ENCODE measurements at regions not wholly inside any gene's neighbourhood (a gene's known extent, or its start where the extent isn't known, plus 50 kb on each side); places are given as distances from the start of the nearest gene placed in this dataset.

DNA sequence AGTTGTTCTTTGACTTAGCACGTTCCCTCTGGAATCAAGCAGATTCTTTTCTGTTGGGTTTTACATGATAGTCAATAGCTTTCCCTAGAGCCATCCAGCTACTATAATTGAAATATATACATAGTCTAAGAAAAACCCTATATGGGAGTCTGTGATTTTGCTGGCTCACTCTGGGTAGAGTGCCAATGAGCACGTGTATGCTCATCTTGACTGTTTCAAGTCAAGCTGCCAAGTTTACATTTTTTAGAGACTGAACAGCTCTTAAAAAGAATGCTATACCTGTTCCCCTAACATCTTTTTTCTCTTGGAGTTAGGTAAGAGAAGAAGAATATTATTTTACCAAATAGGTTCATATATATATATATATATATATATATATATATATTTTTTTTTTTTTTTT lies 182.8 kb upstream of the NRIP1 start:
- no peak for DNase-seq

- no peak for DNase-seq
These were observed 184.6 kb upstream of the NRIP1 start for GRCh38 chr21:15249285-15249993.

DNA sequence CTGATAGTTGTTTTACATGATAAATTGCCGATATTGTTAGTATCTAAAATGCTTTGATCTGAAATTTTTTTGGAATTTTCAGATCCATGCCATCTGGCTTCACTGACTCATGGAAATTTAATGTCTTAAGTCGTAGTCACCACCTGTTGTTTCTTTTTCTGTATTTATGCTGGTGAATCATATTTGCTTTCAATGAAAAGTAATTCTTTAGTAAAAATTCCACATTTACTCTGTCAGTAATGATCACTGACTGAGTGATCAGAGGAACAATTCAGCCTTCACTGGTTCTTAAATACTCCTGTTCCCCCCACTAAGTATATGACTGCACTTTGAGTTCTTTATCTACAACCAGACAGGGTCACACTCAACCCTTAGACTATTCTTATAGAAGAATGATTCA lies 185.6 kb upstream of the NRIP1 start:
- DNase-seq = no peak

DNA sequence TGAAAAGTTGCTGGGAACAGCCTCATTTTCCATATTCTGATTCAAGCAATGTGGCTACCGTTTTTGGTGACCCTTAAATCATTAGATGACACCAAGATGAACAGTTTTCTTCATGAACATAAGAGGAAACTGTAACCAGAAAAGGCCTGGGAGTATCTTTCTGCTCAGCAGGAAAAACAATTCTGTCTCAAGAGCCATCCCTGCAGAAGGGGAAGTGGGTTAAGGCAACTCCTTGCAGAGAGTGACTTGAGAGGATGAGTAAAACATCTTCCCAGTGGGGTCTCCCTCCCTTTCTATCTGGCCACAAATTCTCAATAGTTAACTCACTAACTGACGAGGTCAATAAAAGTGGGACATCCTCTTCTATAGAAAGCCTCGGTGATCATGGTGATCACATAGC lies 187.6 kb upstream of the NRIP1 start:
- no peak for DNase-seq

DNA sequence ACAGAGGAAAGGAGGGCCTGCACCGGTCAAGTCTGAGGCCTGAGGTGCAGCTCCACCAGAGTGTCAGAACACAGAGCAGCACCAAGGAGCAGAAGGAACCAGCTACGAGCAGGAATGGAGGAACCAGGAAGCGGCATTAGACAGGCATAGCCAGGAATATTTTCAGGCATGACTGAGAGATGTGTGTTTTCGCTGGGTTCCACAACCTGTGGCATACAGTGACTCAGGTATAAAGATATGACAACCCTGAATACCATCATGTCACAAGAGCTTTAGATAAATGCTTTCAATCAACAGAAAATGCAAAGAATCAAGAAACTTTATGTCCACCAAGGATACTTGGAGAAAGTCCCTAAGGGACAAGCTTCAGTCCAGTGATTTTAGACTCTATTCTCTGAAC lies 189.3 kb upstream of the NRIP1 start:
- no peak for DNase-seq

DNA sequence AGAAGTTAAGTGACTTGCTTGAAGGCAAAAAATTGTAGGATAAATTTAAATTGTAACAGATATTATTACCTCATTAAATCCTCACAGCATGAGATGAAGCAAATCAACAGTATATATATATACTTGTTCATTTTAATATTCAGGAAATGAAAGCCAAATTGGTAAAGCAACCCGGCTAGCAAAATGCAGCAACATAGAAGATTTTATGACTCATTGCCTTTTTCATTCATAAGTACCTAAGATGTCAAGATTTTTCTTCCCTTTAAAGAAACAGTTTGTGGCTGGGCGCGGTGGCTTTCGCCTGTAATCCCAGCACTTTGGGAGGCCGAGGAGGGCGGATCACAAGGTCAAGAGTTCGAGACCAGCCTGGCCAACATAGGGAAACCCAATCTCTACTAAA lies 190.5 kb upstream of the NRIP1 start:
- no peak for DNase-seq

DNA sequence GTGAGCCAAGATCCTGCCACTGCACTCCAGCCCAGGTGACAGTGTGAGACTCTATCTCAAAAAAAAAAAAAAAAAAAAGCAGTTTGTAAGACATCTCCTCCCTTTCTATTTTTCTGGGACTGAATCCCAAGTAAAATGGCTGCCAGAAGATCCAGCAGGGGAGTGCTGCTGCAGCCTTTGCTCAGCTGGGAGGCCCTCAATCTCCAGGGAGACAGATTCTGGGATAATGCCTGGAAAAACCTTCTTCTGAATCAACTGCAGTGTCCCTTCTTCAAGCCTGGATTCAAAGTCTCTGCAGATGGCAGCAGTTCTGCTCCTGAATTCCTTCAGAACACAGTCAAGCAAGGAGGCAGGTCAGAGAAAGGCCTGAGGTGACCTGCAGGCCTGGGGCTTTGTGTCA lies 191.0 kb upstream of the NRIP1 start:
- no peak for DNase-seq

GRCh38 chr21:15256996-15257395 lies 192.2 kb upstream of the NRIP1 start:
- DNase-seq = no peak

GRCh38 chr21:15257646-15258045 lies 192.8 kb upstream of the NRIP1 start:
- no peak for DNase-seq

DNA sequence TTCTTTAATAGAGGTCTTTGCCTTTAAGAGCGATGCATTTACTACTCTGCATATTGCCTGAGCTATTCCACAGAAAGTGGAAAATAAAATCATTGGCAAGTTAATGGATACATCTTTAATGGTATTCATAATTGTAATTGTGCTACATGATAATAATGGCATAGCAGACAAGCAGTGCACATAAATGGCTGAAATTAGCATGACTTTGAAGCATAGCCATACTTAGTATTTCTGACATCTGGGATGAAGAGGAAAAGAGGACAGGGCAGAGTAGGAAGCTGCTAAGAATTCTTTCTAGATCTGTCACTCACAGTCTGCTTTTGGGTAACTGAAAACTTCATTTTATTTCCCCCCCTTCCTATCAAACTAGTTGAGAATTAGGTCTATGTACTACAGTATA lies 195.0 kb upstream of the NRIP1 start:
- DNase-seq = no peak

DNA sequence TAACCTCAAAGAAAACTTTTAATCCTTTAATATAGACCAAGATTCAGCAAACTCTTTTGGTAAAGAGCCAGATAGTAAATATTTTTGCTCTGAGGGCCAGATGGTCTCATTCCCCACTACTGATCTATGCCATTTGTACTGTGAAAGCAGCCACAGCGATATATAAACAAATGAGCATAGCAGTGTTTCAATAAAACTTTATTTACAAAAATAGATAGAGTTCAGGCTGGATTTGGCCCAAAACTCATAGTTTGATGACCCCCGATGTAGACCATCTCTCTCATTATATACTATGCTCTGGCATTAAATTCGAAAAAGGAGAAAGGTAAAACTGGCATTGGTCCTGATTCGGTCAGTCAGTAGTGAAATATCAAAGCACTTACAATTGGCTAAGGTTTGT lies 195.8 kb upstream of the NRIP1 start:
- DNase-seq = no peak

- DNase-seq = no peak
These were observed 199.4 kb upstream of the NRIP1 start for GRCh38 chr21:15264084-15264665.

GRCh38 chr21:15272171-15272570 lies 207.4 kb upstream of the NRIP1 start:
- DNase-seq = no peak

DNA sequence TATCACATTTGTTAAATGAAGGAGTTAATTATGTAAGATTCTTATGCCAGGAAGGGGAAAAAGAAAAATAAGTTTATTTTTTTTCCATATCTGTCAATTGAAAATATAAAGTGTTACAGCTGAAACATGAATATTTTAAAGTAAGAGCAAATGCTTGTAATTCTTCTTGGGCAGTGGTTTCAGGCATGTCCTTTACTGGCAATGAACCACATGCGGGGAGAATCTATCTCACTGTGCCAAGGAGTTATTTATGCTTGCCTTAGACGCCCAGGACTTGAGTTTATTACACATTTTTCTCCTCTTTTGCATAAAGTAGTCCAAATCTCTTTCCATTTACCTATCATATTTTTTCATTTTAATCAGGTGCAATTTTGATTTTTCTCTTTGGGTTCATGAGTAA lies 207.8 kb upstream of the NRIP1 start:
- no peak for DNase-seq

- DNase-seq = no peak
These were observed 208.4 kb upstream of the NRIP1 start for GRCh38 chr21:15273244-15273643.

DNA sequence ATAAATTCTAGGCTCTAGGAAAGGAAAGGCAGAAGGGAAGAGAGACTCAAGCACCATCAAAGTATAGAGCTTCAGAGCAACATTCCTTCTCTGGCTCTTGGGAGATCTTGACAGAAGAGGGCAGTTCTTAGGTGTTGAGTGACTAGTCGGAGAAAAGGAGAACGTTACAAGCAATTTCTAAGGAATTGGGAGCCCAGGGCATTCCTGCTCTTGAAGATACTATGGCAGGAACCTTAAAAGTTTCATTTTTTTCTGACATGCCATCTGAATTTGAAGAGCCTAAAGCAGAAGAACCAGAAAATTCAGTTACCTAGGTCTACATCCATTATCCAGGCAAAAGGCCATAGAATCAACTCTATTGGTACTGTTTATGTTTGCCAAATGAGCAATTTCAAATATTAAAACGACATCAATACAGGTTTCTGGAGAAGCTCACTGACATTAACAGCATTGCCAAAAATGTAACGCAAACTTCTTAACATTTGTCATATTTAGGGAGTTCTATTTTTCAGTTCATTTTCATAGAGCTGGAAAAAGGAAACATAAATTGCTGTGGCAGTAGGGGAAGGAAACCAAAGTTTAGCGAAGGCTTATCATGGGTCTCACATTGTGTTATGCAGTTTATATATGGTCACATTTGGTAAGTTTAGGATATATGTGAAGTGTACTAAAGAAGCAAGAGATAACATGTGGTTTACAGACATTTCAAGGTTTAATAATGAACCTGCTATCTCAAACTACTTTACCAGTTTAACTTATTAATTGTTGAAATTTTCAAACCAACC lies 210.1 kb upstream of the NRIP1 start:
- DNase-seq = no peak

GRCh38 chr21:15275615-15276235 lies 210.9 kb upstream of the NRIP1 start:
- DNase-seq = no peak

DNA sequence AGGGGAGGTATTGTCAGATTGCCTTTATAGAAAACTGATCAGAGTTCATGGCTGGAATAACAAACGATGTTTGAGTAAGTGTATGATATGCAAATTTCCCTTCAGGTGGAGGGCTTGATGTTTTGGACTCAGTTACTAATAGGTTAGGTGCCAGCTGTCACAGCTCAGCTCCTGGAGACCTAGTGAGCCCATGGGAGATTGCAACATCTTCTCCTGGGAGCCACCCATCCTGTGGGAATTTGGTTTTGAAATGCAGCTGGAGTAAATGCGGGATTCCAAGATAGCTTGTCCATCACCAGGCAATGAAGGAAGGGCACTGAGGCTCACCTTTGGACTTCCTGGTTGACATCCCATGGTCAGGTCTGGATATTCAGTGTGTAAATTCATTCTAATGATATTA lies 211.4 kb upstream of the NRIP1 start:
- no peak for DNase-seq

DNA sequence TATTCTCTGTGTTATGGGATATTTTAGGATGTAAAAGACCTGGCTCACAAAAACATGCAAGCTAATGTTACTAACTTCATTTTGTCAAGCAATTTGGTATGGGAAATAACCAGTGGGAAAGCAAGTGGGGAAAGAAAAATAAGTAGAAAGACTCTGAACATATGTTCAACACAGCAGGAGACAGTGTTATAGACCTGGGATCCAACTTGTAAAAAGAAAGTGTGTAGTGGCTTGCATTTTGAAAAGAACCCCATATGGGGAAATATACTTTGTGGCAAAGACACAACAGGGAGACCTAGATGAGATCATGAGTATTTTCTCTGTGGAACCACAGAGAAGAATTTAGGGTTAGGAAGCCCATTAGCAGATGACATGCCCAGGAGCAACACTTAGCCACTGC lies 212.7 kb upstream of the NRIP1 start:
- no peak for DNase-seq

DNA sequence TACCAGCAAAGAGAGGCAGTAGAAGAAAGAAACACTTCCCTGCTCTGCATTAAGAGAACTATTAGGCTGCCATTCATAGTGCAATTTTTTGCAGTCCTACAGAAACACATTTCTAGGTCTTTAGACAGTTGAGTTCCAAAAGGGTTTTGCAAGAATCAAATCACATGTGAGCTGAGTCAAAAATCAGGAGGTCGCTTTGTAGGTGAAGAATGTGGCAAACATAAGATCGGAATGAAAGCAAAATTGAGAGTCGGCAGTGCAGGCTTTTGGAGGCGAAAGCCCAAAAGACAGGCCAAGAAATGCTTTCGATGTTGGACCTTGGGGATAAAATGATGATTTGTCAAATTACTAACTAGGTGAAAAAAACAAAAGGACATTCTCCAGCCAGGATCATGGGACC lies 213.5 kb upstream of the NRIP1 start:
- no peak for DNase-seq

DNA sequence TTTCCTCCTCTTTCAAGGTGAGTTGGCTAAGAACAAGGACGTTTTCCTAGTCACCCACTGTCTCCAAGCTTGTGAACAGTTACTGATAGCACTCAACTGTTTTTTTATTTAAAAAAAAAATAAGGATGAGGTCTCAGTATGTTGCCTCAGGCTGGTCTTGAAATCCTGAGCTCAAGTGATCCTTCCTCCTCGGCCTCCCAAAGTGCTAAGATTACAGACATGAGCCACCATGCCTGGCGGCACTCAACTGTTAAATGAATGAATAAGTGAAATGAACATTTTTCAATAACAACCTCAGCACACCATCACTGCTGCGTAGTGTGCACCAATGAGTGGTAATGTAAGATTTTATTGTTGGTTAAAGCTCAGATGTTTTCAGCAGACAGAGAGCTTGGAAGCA lies 214.1 kb upstream of the NRIP1 start:
- no peak for DNase-seq

DNA sequence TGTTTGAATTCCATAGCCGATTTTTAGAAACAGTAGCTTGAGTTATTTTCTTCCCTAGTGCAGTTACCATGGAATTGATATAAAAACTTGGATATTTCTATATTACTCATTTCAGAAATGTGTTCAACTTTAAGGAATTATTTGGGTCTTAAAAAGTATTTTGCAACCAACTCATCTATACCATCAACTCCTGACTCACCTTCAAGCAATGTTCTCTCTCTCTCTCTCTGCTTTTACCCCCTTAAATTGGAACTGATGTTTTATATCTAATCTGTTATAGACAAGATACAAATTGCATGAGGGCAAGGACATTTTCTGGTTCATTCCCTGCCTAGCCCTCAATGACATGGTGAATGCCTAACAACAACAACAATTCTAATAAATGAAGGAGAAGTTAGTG lies 214.7 kb upstream of the NRIP1 start:
- DNase-seq = no peak

- no peak for DNase-seq
These were observed 216.9 kb upstream of the NRIP1 start for GRCh38 chr21:15281714-15282113.

DNA sequence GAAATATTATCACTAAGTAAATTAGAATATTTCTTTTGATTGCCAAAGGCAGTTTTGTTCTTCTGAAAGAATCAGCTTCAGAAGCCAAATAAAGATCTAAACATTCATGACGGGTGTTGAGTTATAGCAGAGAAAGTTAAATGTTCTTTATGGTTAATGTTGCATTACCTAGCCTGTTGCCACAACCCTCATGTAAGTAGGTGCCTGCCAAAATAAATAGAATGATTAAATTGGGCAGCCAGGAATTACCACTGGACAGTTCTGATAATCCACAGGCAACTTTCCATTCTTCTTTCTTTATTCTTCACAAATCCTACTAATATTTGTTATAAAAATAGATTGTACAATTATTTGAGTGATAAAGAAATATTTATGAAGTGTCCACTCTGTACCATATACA lies 217.9 kb upstream of the NRIP1 start:
- no peak for DNase-seq

All from activated naive CD4-positive, alpha-beta T cell treated with Interleukin-2 at 50 U/mL for 16 hours (primary cell).